Neural crest cell (in vitro differentiated cells): ENCODE measurements at regions not wholly inside any gene's neighbourhood (a gene's known extent, or its start where the extent isn't known, plus 50 kb on each side); places are given as distances from the start of the nearest gene placed in this dataset.

Experiments used
- DNase-seq: peaks from one replicate; pipeline ENCODE4 v3.0.0; 2021; ENCODE audit warnings: low read depth, mixed read lengths, low spot score
- H3K27ac Mint-ChIP-seq: one replicate; pipeline ENCODE4 v1.8.0; 2021; ENCODE audit warnings: mild to moderate bottlenecking, mixed read lengths; ENCODE audit not compliant: unreplicated experiment
- H3K27me3 Mint-ChIP-seq: 2 replicates; pipeline ENCODE4 v1.8.0; 2021; ENCODE audit warnings: low read depth, mild to moderate bottlenecking, mixed read lengths
- H3K36me3 Mint-ChIP-seq: 2 replicates; pipeline ENCODE4 v1.8.0; 2021; ENCODE audit warnings: low read depth, mild to moderate bottlenecking, mixed read lengths
- H3K4me1 Mint-ChIP-seq: 2 replicates; pipeline ENCODE4 v1.8.0; 2021; ENCODE audit warnings: mixed read lengths
- H3K4me3 Mint-ChIP-seq: one replicate; pipeline ENCODE4 v1.8.0; 2021; ENCODE audit warnings: mild to moderate bottlenecking, mixed read lengths
- H3K9me3 Mint-ChIP-seq: 2 replicates; pipeline ENCODE4 v1.8.0; 2021; ENCODE audit warnings: mixed read lengths
- TF ChIP-seq, protein P1 (sequence below): fragments of 200-600 bp; sonication (generic); conservative IDR thresholded peaks from 2 replicates; pipeline ENCODE4 v1.5.0; 2021; ENCODE audit warnings: antibody characterized with exemption, mild to moderate bottlenecking

DNA sequence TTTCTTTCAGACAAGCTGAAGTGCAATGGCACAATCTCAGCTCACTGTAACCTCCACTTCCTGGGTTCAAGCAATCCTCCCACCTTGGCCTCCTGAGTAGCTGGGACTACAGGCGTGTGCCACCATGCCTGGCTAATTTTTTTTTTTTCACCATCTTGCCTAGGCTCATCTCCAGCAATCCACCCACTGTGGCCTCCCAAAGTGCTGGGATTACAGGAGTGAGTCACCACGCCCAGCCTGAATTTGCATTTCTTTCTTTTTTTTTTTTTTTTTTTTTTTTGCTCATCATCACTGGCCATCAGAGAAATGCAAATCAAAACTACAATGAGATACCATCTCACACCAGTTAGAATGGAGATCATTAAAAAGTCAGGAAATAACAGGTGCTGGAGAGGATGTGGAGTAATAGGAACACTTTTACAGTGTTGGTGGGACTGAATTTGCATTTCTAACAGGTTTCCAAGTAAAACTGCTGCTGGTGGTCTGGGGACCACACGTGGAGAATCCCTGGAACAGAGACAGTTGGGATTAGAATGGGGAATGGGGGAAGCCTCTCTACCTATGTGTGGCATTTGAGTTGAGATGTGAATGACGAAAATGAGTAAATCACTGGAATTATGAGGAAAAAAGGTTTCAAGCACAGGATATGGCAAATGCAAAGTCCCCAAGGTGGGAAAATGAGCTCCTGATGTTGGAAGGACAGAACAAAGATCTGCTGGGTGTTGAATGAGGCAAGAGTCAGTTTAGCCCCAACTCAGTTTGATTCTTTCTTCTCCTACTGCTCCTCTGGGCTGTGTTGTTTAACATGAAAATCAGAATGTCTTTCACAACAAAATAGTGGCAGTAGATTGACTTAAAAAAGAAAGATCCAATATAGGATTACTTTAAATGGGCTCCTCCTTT lies 88.8 kb upstream of the MAP4K4 start:
- Mint-ChIP-seq H3K36me3 (no peaks in the 10 kb centered on the region), H3K27me3 (no peaks in the 10 kb centered on the region), H3K9me3 (peaks cover 8% of the 10 kb centered on the region), H3K27ac (no peak overlapping the region), H3K4me1 (no peaks in the 10 kb centered on the region), H3K4me3 (no peak overlapping the region)
- TF ChIP-seq, protein P1, sequence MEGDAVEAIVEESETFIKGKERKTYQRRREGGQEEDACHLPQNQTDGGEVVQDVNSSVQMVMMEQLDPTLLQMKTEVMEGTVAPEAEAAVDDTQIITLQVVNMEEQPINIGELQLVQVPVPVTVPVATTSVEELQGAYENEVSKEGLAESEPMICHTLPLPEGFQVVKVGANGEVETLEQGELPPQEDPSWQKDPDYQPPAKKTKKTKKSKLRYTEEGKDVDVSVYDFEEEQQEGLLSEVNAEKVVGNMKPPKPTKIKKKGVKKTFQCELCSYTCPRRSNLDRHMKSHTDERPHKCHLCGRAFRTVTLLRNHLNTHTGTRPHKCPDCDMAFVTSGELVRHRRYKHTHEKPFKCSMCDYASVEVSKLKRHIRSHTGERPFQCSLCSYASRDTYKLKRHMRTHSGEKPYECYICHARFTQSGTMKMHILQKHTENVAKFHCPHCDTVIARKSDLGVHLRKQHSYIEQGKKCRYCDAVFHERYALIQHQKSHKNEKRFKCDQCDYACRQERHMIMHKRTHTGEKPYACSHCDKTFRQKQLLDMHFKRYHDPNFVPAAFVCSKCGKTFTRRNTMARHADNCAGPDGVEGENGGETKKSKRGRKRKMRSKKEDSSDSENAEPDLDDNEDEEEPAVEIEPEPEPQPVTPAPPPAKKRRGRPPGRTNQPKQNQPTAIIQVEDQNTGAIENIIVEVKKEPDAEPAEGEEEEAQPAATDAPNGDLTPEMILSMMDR = no peak
- DNase-seq = no peak

DNA sequence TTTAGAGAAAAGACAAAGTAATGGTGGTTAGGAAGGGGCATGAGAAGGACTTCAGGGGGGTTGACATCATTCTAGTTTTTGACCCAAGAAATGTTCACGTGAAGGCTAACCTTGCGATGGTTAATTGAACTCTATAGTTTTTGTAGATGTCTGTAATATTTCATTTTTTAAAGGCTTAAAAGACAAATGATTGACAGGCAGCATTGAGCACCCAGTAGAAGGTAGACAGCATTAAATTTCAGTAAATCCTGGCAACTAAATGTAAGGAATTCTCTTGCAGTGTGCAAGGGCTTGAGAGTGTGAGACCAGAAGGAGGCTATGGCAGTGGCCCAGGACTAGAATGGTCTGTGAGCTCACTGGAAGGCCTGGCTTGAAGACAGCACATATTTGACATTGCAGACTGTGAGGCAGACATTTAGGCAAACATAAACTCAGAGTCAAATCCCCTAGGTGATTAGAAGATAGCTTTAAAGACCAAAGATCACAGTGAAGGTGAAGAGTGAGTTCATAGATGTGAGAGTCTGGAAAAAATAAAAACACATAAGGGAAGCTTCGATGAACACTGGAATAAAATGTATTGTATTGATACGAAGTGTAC lies 100.1 kb upstream of the MAP4K4 start:
- H3K27ac Mint-ChIP-seq = no peak overlapping the region
- no peaks in the 10 kb centered on the region for H3K36me3 Mint-ChIP-seq
- H3K27me3 Mint-ChIP-seq = no peaks in the 10 kb centered on the region
- no peaks in the 10 kb centered on the region for H3K4me1 Mint-ChIP-seq
- TF ChIP-seq, protein P1 = no peak
- no peak overlapping the region for H3K4me3 Mint-ChIP-seq
- no peak for DNase-seq
- no peaks in the 10 kb centered on the region for H3K9me3 Mint-ChIP-seq

DNA sequence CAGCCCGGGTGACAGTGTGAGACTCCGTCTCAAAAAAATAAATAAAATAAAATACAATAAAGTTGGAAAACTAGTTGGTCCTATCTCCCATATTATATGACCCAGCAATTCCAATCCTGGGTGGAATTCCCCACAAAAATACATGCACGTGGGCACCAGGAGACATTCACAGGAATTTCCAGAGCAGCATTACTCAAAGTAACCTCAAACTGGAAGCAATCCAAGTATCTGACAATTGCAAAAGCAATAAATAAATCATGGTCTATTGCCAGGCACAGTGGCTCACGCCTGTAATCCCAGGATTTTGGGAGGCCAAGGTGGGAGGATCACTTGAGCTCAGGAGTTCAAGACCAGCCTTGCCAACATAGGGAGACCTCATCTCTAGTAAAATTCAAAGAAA lies 101.2 kb upstream of the MAP4K4 start:
- no peak overlapping the region for H3K4me3 Mint-ChIP-seq

DNA sequence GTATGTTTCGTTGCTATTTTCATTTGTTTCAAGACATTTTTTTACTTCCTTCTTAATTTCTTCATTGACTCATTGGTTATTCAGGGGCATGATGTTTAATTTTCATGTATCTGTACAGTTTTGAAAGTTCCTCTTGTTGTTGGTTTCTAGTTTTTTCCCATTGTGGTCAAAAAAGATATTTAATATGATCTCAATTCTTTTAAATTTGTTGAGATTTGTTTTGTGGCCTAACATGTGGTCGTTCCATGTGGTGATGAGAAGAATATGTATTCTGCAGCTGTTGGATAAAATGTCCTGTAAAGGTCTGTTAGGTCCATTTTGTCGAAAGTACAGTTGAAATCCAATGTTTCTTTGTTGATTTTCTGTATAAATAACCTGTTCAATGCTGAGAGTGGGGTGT lies 110.3 kb upstream of the MAP4K4 start:
- no peak for DNase-seq
- Mint-ChIP-seq H3K9me3 (peaks cover 5% of the 10 kb centered on the region), H3K4me1 (no peaks in the 10 kb centered on the region), H3K27ac (no peak overlapping the region), H3K27me3 (peaks cover 3% of the 10 kb centered on the region), H3K36me3 (no peaks in the 10 kb centered on the region), H3K4me3 (no peak overlapping the region)
- TF ChIP-seq, protein P1 = no peak

More for the DNA sequence above, 101.2 kb upstream of the MAP4K4 start:
- Mint-ChIP-seq H3K36me3 (no peaks in the 10 kb centered on the region), H3K27me3 (no peaks in the 10 kb centered on the region), H3K4me1 (no peaks in the 10 kb centered on the region), H3K9me3 (no peaks in the 10 kb centered on the region), H3K27ac (no peak overlapping the region)
- no peak for DNase-seq
- TF ChIP-seq, protein P1 = no peak

DNA sequence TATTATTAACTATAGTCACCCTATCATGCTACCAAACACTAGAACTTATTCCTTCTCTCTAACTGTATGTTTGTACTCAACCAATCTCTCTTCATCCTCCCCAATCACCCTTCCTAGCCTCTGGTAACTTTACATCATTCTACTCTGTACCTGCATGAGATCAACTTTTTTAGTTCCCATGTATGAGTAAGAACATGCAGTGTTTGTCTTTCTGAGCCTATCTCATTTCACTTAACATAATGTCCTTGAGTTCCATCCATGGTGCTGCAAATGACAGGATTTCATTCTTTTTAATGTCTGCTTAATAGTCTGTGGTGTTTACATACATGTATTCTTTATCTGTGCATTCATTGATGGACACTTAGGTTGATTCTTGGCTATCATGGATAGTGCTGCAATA lies 108.9 kb upstream of the RFX8 start:
- Mint-ChIP-seq H3K27ac (no peak overlapping the region), H3K27me3 (peaks cover 3% of the 10 kb centered on the region), H3K4me1 (no peaks in the 10 kb centered on the region), H3K9me3 (peaks cover 8% of the 10 kb centered on the region), H3K36me3 (no peaks in the 10 kb centered on the region), H3K4me3 (no peak overlapping the region)
- DNase-seq = no peak
- TF ChIP-seq, protein P1 = no peak
